Endothelial cell (in vitro differentiated cells): ENCODE measurements at regions not wholly inside any gene's neighbourhood (a gene's known extent, or its start where the extent isn't known, plus 50 kb on each side); places are given as distances from the start of the nearest gene placed in this dataset.

Experiments used
- DNase-seq: peaks from one replicate; pipeline ENCODE4 v3.0.0; 2021; ENCODE audit warnings: low spot score
- H3K27ac Mint-ChIP-seq: one replicate; pipeline ENCODE4 v1.8.0; 2021; ENCODE audit warnings: mixed read lengths, inconsistent platforms; ENCODE audit not compliant: unreplicated experiment
- H3K27me3 Mint-ChIP-seq: one replicate; pipeline ENCODE4 v1.8.0; 2021; ENCODE audit warnings: mild to moderate bottlenecking, moderate library complexity, mixed read lengths, inconsistent platforms; ENCODE audit not compliant: unreplicated experiment
- H3K36me3 Mint-ChIP-seq: one replicate; pipeline ENCODE4 v1.8.0; 2021; ENCODE audit warnings: mild to moderate bottlenecking, low read depth, mixed read lengths, inconsistent platforms; ENCODE audit not compliant: unreplicated experiment
- H3K4me1 Mint-ChIP-seq: one replicate; pipeline ENCODE4 v1.8.0; 2021; ENCODE audit warnings: mild to moderate bottlenecking, mixed read lengths, inconsistent platforms; ENCODE audit not compliant: unreplicated experiment
- H3K4me3 Mint-ChIP-seq: one replicate; pipeline ENCODE4 v1.8.0; 2021; ENCODE audit warnings: mild to moderate bottlenecking, mixed read lengths, inconsistent platforms; ENCODE audit not compliant: unreplicated experiment
- H3K9me3 Mint-ChIP-seq: one replicate; pipeline ENCODE4 v1.8.0; 2021; ENCODE audit warnings: mixed read lengths, inconsistent platforms; ENCODE audit not compliant: unreplicated experiment
- TF ChIP-seq, protein P1 (sequence below): fragments of 200-600 bp; sonication (generic); IDR thresholded peaks from one replicate; pipeline ENCODE4 v1.5.0; 2021; ENCODE audit warnings: antibody characterized with exemption; ENCODE audit not compliant: unreplicated experiment

- Mint-ChIP-seq H3K4me3 (no peak overlapping the region), H3K36me3 (no peaks in the 10 kb centered on the region), H3K9me3 (no peaks in the 10 kb centered on the region), H3K27me3 (no peaks in the 10 kb centered on the region), H3K4me1 (peaks cover 5% of the 10 kb centered on the region), H3K27ac (no peak overlapping the region)
- DNase-seq: no peak
- TF ChIP-seq, protein P1, sequence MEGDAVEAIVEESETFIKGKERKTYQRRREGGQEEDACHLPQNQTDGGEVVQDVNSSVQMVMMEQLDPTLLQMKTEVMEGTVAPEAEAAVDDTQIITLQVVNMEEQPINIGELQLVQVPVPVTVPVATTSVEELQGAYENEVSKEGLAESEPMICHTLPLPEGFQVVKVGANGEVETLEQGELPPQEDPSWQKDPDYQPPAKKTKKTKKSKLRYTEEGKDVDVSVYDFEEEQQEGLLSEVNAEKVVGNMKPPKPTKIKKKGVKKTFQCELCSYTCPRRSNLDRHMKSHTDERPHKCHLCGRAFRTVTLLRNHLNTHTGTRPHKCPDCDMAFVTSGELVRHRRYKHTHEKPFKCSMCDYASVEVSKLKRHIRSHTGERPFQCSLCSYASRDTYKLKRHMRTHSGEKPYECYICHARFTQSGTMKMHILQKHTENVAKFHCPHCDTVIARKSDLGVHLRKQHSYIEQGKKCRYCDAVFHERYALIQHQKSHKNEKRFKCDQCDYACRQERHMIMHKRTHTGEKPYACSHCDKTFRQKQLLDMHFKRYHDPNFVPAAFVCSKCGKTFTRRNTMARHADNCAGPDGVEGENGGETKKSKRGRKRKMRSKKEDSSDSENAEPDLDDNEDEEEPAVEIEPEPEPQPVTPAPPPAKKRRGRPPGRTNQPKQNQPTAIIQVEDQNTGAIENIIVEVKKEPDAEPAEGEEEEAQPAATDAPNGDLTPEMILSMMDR: no peak
Measured at GRCh38 chr3:168212664-168213285, 117.1 kb upstream of the GOLIM4 start.

DNA sequence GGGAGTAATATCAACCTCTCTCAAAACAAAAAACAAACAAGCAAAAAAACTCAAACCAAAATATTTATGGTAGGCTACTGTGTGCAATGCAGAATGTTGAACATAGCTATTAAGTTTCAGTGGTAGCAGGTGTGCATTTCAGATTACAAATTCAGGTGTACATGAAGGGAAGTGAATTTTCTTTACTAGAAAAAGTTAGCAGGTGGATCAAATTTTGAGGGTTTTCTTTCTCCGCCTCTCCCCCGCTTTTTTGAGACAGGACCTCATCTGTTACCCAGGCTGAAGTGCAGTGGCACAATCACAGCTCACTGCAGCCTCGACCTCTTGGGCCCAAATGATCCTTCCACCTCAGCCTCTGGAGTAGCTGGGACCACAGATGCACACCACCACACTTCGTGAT, 109.7 kb upstream of the GOLIM4 start:
- TF ChIP-seq, protein P1: no peak
- no peak overlapping the region for H3K4me3 Mint-ChIP-seq

DNA sequence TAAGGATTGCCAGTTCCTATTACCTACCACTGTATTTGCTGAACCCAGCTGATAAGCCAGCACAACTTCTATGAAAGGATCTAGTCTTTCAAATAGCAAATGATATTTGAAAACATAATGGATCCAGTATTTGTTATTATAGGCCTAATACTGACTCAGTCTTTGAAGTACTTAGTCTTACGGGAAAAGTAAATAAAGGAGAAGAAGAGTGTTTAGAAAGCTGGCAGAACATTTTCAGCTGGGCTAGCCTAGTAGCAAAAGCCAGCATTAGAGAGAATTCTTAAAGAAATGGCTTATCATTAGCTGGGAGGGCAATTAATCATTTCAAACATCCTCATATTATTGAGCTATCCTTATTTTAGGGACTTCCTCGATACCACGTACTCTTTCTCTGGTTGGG, 101.4 kb upstream of the GOLIM4 start:
- H3K27ac Mint-ChIP-seq: no peak overlapping the region
- no peaks in the 10 kb centered on the region for H3K36me3 Mint-ChIP-seq
- no peaks in the 10 kb centered on the region for H3K27me3 Mint-ChIP-seq
- DNase-seq: no peak
- no peak overlapping the region for H3K4me3 Mint-ChIP-seq
- TF ChIP-seq, protein P1: no peak
- no peaks in the 10 kb centered on the region for H3K4me1 Mint-ChIP-seq
- H3K9me3 Mint-ChIP-seq: no peaks in the 10 kb centered on the region

More for the DNA sequence above, 109.7 kb upstream of the GOLIM4 start:
- no peak for DNase-seq
- Mint-ChIP-seq H3K9me3 (no peaks in the 10 kb centered on the region), H3K36me3 (no peaks in the 10 kb centered on the region), H3K4me1 (peaks cover 5% of the 10 kb centered on the region), H3K27ac (no peak overlapping the region), H3K27me3 (no peaks in the 10 kb centered on the region)

- H3K27ac Mint-ChIP-seq: no peak overlapping the region
Measured at GRCh38 chr3:168191856-168192255, 96.1 kb upstream of the GOLIM4 start.

DNA sequence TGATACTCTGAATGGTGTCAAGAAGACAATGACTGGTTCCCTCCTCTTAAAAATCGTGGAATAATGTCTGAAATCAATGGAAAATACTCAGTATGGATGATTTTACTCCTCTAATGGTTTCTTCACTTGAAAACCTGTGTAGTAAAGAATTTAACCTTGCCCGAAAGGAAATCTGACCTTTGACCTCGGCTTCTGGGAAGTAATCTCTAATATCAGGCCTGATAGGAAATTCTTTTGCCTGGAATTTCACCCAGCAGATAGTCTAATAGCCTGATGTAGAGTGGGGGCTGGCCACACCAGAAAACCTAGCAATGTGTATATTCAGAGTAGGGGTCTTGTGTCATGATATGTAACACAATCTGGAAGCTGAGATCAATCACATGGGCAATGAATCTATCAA, 91.5 kb upstream of the GOLIM4 start:
- TF ChIP-seq, protein P1: no peak
- Mint-ChIP-seq H3K4me1 (no peaks in the 10 kb centered on the region), H3K27me3 (no peaks in the 10 kb centered on the region), H3K36me3 (no peaks in the 10 kb centered on the region), H3K4me3 (no peak overlapping the region), H3K27ac (no peak overlapping the region), H3K9me3 (no peaks in the 10 kb centered on the region)
- DNase-seq: no peak

More at GRCh38 chr3:168191856-168192255, 96.1 kb upstream of the GOLIM4 start:
- Mint-ChIP-seq H3K27me3 (no peaks in the 10 kb centered on the region), H3K4me1 (no peaks in the 10 kb centered on the region), H3K36me3 (no peaks in the 10 kb centered on the region), H3K9me3 (no peaks in the 10 kb centered on the region), H3K4me3 (no peak overlapping the region)
- TF ChIP-seq, protein P1: no peak
- DNase-seq: no peak
